ENCODE measurements at regions not wholly inside any gene's neighbourhood (a gene's known extent, or its start where the extent isn't known, plus 50 kb on each side); places are given as distances from the start of the nearest gene placed in this dataset.

GRCh38 chr14:59046746-59047145 lies 141.7 kb upstream of the DAAM1 start:
- TF ChIP-seq CTCF (IDR thresholded peaks at IDR 0.05) = no peak
- TF ChIP-seq POLR2AphosphoS5 (IDR thresholded peaks at IDR 0.05) = no peak
- TF ChIP-seq EP300 (IDR thresholded peaks at IDR 0.05) = no peak
- no peak for TF ChIP-seq POLR2A (IDR thresholded peaks at IDR 0.05; ENCODE audit: low read depth)
